Endodermal cell (in vitro differentiated cells): ENCODE measurements at regions not wholly inside any gene's neighbourhood (a gene's known extent, or its start where the extent isn't known, plus 50 kb on each side); places are given as distances from the start of the nearest gene placed in this dataset.

Experiments
- DNase-seq: peaks from one replicate; pipeline ENCODE4 v3.0.0-alpha.2; 2017
- H3K27ac ChIP-seq: 2 replicates; pipeline ENCODE4 v1.5.1; 2013; ENCODE audit warnings: mild to moderate bottlenecking, low read depth, low read length, moderate library complexity
- H3K27me3 ChIP-seq: 2 replicates; pipeline ENCODE4 v1.6.1; 2013; ENCODE audit warnings: mild to moderate bottlenecking, low read length, moderate library complexity; ENCODE audit not compliant: insufficient read depth, control insufficient read depth, poor library complexity, severe bottlenecking
- H3K36me3 ChIP-seq: 2 replicates; pipeline ENCODE4 v1.7.0; 2013; ENCODE audit warnings: mild to moderate bottlenecking, low read length, moderate library complexity; ENCODE audit not compliant: control insufficient read depth, insufficient read depth
- H3K4me1 ChIP-seq: one replicate; pipeline ENCODE4 v1.7.0; 2013; ENCODE audit warnings: low read length; ENCODE audit not compliant: control insufficient read depth, insufficient read depth
- H3K4me3 ChIP-seq: 2 replicates; pipeline ENCODE4 v1.5.1; 2013; ENCODE audit warnings: mild to moderate bottlenecking, low read length, moderate library complexity
- H3K9ac ChIP-seq: 2 replicates; pipeline ENCODE4 v1.6.1; 2013; ENCODE audit warnings: mild to moderate bottlenecking, low read length, moderate library complexity; ENCODE audit not compliant: poor library complexity, severe bottlenecking; ENCODE audit errors: extremely low read depth
- H3K9me3 ChIP-seq: 2 replicates; pipeline ENCODE4 v1.6.1; 2013; ENCODE audit warnings: mild to moderate bottlenecking, low read length, moderate library complexity; ENCODE audit not compliant: control insufficient read depth
- H3K27ac Mint-ChIP-seq: 2 replicates; pipeline ENCODE4 v1.8.0; 2020; ENCODE audit warnings: mixed read lengths
- H3K27me3 Mint-ChIP-seq: 2 replicates; pipeline ENCODE4 v1.8.0; 2021; ENCODE audit warnings: mild to moderate bottlenecking, mixed read lengths; ENCODE audit not compliant: insufficient read depth
- H3K36me3 Mint-ChIP-seq: 2 replicates; pipeline ENCODE4 v1.8.0; 2020; ENCODE audit warnings: low read depth, mixed read lengths
- H3K4me1 Mint-ChIP-seq: 2 replicates; pipeline ENCODE4 v1.8.0; 2020; ENCODE audit warnings: mixed read lengths
- H3K4me3 Mint-ChIP-seq: 2 replicates; pipeline ENCODE4 v1.8.0; 2020; ENCODE audit warnings: mild to moderate bottlenecking, moderate library complexity, mixed read lengths
- H3K9me3 Mint-ChIP-seq: 2 replicates; pipeline ENCODE4 v1.8.0; 2020; ENCODE audit warnings: mild to moderate bottlenecking, mixed read lengths
- WGBS, 2 experiments: methylation state at CpG; one replicate each; pipeline versions ENCODE4 v1.1.5 to v1.1.7; 2013; ENCODE audit warnings: missing lambda C conversion rate in 2 of 2, mixed read lengths in 1 of 2; ENCODE audit not compliant: insufficient coverage in 1 of 2, insufficient read length in 1 of 2; 5-methylcytosine and 5-hydroxymethylcytosine counted together
- TF ChIP-seq, protein P1 (sequence below): fragments of 200-600 bp; sonication (generic); conservative IDR thresholded peaks from 2 replicates; pipeline ENCODE4 v1.5.0; 2021; ENCODE audit warnings: antibody characterized with exemption, mild to moderate bottlenecking

DNA sequence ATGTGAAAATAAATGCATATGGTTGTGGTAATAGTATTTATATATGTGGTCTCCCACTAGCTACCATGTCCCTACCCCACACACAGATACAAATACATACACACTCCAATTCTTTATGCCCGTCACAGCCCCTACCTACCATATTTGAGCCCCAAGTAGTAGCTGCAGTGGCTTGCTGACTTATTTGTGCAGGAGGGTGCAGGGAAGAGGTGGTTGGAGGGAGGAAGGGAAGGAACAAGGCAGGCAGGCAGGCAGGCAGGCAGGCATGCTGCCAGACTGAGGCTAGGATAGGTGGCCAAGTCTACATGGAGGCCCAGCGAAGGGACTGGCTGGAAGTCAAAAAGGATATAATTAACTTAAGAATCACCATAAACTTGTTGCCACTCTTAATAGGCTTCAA is 82.9 kb downstream of the SCN11A start:
- H3K9me3 Mint-ChIP-seq, result no peaks in the 10 kb centered on the region
- Histone ChIP-seq H3K36me3 (no peaks in the 10 kb centered on the region), H3K9ac (no peak overlapping the region), H3K9me3 (no peaks in the 10 kb centered on the region), H3K27ac (no peak overlapping the region), H3K4me1 (peaks cover 3% of the 10 kb centered on the region), H3K4me3 (no peak overlapping the region), H3K27me3 (no peaks in the 10 kb centered on the region)
- DNase-seq, result no peak
- H3K27me3 Mint-ChIP-seq, result no peaks in the 10 kb centered on the region
- H3K4me1 Mint-ChIP-seq, result peaks cover 2% of the 10 kb centered on the region
- H3K4me3 Mint-ChIP-seq, result no peak overlapping the region
- no peaks in the 10 kb centered on the region for H3K36me3 Mint-ChIP-seq
- 91% methylated on average over 2 of the region's 2 CpGs; no CpG with 5 or more reads in 1 of the 2 experiments for WGBS, 2 experiments
- TF ChIP-seq, protein P1, sequence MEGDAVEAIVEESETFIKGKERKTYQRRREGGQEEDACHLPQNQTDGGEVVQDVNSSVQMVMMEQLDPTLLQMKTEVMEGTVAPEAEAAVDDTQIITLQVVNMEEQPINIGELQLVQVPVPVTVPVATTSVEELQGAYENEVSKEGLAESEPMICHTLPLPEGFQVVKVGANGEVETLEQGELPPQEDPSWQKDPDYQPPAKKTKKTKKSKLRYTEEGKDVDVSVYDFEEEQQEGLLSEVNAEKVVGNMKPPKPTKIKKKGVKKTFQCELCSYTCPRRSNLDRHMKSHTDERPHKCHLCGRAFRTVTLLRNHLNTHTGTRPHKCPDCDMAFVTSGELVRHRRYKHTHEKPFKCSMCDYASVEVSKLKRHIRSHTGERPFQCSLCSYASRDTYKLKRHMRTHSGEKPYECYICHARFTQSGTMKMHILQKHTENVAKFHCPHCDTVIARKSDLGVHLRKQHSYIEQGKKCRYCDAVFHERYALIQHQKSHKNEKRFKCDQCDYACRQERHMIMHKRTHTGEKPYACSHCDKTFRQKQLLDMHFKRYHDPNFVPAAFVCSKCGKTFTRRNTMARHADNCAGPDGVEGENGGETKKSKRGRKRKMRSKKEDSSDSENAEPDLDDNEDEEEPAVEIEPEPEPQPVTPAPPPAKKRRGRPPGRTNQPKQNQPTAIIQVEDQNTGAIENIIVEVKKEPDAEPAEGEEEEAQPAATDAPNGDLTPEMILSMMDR, result no peak
- no peak overlapping the region for H3K27ac Mint-ChIP-seq

DNA sequence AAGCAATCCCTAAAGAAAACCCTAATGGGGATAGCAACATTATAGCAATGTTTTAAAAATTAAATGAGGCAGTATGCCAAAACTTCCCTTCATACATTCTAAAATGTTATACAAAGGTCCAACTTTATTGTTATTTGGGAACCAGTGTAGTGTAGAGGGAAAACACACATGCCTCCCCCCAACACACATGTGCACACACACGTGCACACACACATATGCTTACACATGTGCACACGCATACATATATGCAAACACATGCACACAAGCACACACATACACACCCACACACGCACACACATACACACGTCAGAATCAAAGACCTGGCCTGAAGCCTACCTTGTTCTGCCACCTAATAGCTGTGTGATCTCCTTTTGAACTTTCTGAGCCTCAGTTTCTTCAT is 83.3 kb downstream of the SCN11A start:
- Histone ChIP-seq H3K36me3 (no peaks in the 10 kb centered on the region), H3K4me3 (no peak overlapping the region), H3K27ac (no peak overlapping the region), H3K27me3 (no peaks in the 10 kb centered on the region), H3K9me3 (no peaks in the 10 kb centered on the region), H3K4me1 (peaks cover 3% of the 10 kb centered on the region), H3K9ac (no peak overlapping the region)
- 88 to 93% methylated on average over 3 to 4 of the region's 4 CpGs for WGBS, 2 experiments
- H3K4me1 Mint-ChIP-seq, result peaks cover 2% of the 10 kb centered on the region
- no peaks in the 10 kb centered on the region for H3K36me3 Mint-ChIP-seq
- H3K27ac Mint-ChIP-seq, result no peak overlapping the region
- no peak for DNase-seq
- no peaks in the 10 kb centered on the region for H3K27me3 Mint-ChIP-seq
- no peaks in the 10 kb centered on the region for H3K9me3 Mint-ChIP-seq
- TF ChIP-seq, protein P1, result no peak
- H3K4me3 Mint-ChIP-seq, result no peak overlapping the region

DNA sequence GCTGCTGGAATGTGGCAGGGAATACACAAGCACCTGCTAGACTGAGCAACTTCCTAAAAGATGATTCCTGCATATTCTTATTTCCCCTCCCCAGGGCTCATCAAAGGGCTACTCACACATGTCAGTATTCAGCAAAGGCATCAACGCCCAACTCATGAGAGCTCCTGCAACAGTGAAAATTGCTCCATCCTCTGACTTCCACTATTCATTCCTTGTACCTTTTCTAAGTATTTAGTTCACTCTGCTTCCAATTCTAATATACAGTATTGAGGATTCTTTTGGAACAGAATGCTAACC is 84.1 kb downstream of the SCN11A start:
- Mint-ChIP-seq H3K9me3 (no peaks in the 10 kb centered on the region), H3K27me3 (no peaks in the 10 kb centered on the region), H3K27ac (no peak overlapping the region), H3K36me3 (no peaks in the 10 kb centered on the region), H3K4me3 (no peak overlapping the region), H3K4me1 (peaks cover 2% of the 10 kb centered on the region)
- TF ChIP-seq, protein P1, result no peak
- H3K9me3 ChIP-seq, result no peaks in the 10 kb centered on the region
- DNase-seq, result no peak
- WGBS, 2 experiments, result 80 to 82% methylated on average over 1 of the region's 1 CpG
- no peaks in the 10 kb centered on the region for H3K36me3 ChIP-seq
- H3K4me1 ChIP-seq, result peaks cover 3% of the 10 kb centered on the region
- no peak overlapping the region for H3K27ac ChIP-seq
- H3K27me3 ChIP-seq, result no peaks in the 10 kb centered on the region
- no peak overlapping the region for H3K4me3 ChIP-seq
- H3K9ac ChIP-seq, result no peak overlapping the region
